Adipose tissue (tissue), 3 donors: ENCODE measurements at regions not wholly inside any gene's neighbourhood (a gene's known extent, or its start where the extent isn't known, plus 50 kb on each side); places are given as distances from the start of the nearest gene placed in this dataset.

Source experiments
- H3K27ac ChIP-seq: one replicate; pipeline ENCODE4 v1.5.1; 2013; ENCODE audit warnings: low read depth, low read length
- WGBS, 3 donors: extraction: QIAGEN DNeasy Blood & Tissue Kit; methylation state at CpG; one replicate each; pipeline ENCODE4 v1.1.7; 2013; 5-methylcytosine and 5-hydroxymethylcytosine counted together
- donor health status: healthy with polysubstance abuse.
- donor health status: Bipolar disorder and iron deficiency.
- donor health status: healthy.

DNA sequence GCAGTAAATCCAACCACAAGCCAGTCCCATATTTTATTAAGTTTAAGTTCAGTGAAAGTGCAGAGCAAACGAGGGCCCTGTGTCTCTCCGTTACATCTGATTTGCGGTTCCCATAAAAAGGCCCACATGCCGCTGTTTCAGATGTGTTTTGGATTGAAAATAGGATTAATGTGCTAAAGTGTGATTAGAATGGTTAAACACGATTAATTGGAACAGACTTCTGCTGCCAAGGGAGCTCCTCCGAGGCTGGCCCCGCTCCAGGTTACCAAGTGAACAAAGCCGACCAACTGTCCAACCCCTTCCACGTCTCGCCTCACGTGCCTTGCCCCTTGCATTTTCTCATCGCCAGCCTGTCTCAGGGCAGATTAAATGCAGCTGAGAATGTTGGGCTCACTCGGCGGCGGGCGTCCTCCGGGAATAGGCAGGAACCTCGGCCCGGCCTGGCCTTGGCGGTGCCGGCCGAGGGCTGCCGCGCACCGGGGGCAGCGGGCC, 166.5 kb upstream of the GSC start:
- WGBS, 3 donors = 23 to 40% (median 40%) methylated on average over 26 of the region's 26 CpGs
- H3K27ac ChIP-seq = no peak overlapping the region

DNA sequence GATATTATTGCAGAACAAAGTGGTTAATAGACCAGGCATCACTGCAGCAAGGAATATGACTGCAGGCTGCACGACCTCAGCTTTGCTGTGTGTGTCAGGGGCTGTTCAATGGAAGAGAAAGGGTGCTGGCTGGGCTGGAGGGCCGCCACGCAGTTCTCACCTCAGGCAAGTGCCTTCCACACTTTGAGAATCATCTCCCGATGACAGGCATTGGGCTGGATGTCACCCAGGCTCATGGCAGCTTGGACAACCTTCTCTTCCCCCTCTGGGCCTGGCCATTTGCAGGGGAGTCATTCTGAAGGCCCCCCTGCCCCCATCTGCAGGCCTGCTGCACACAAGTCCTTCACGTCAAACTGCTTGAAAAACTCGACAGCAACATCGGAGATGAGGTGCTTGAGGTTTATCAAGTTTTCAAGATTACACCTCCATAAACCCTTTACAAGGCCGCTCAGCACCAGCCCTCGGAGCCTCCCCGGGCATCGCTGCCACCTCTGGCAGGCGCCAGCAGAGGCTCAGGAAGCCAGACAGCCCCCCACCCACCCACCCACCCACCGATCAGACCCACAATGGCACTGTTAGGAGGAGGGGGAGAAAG, 165.9 kb upstream of the GSC start:
- H3K27ac ChIP-seq = no peak overlapping the region
- WGBS, 3 donors = 83 to 85% (median 84%) methylated on average over 13 of the region's 13 CpGs

DNA sequence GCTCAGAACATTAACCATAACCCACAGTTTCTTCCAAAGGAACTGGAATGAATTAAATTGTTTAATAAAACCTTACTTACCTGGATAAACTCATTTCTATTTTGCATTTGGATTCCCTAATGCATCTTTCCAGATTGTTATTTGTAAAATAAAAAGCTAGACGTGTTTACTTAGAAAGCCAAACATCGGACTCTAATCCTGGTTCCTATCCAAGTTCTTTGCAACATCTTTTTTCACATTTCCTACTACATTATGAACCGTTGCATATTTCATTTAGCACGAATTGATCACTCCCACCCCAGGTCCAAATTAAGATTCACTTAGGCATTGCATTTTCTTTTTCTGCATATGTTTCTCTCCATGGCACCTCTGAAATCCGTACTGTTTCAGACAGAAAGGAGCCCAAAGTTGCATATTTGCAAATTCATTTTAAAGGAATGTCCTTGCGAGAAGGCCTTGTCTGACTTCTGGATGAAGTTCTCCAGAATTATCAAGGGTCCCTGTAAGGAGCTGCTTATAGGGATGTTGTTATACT, 164.4 kb upstream of the GSC start:
- H3K27ac ChIP-seq = no peak overlapping the region
- WGBS, 3 donors = 50 to 65% (median 60%) methylated on average over 6 of the region's 6 CpGs

DNA sequence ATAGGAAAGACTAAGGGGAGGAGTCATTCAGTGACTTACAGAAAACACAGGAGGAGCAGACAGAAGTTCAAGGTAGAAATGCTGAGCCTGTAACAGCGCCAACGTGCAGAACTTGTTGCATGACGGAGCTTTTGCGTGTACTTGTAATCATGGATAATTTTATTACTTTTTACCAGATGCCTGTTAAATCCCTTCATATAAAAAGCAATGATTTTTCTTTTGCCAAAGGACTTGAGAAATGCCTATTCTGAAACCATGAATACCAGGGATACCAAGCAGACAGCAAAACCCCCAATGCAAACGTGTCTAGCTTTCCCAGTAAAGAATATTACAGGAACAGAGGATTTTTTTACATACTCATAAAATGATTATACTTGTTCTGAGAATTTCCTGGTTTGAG, 163.6 kb upstream of the GSC start:
- WGBS, 3 donors = 74 to 80% (median 79%) methylated on average over 5 of the region's 5 CpGs
- H3K27ac ChIP-seq = no peak overlapping the region

DNA sequence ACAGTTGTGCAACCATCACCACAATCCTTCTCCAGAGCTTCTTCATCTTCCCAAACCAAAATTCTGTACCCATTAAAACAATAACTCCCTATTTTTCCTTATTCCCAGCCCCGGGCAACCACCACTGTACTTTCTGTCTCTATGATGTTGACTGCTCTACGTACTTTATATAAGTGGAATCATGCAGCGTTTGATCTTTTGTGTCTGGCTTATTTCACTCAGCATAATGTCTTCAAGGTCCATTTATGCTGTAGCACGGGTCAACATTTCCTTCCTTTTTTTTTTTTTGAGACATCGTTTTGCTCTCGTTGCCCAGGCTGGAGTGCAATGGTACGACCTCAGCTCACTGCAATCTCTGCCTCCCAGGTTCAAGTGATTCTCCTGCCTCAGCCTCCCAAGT, 162.7 kb upstream of the GSC start:
- no peak overlapping the region for H3K27ac ChIP-seq
- WGBS, 3 donors = 47 to 81% (median 66%) methylated on average over 7 of the region's 7 CpGs

DNA sequence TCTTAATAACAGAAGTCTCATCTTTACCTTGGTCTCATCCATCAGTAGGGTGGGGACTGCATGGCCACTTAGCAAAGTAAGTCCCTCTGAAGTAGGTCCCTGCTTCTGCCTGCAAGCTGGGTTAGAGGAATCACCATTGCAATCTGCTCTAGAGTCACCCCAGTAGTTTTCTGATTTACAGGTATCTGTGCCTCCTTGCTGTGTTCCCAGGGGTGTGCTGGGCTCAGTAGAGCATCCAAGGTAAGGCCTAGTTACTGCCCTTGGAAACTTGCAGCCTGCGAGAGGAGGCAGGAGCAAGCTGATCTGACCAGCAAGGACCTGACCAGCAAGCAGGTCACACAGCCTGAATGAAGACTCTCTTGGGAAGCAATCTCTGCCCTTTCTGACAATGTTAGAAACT, 160.8 kb upstream of the GSC start:
- WGBS, 3 donors = 86 to 100% (median 100%) methylated on average over 1 of the region's 1 CpG
- H3K27ac ChIP-seq = no peak overlapping the region

DNA sequence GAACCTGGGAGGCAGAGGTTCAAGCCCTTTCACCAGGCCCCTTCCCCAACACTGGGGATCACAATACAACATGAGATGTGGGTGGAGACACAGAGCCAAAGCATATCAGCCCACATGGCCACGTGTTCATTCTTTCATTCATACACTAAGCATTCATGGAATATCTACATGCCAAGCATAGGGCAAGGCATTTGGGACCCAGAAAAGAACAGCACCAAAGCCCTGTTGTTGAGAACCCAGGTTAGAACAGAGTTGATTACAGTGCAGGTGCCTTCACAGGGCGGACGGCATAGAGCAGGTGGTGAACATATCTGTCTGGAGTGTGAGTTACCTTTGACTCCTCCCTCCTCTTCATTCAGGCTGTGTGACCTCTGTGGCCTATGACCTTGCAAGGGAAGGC, 159.4 kb upstream of the GSC start:
- 85 to 92% (median 89%) methylated on average over 3 of the region's 3 CpGs for WGBS, 3 donors
- H3K27ac ChIP-seq = no peak overlapping the region

DNA sequence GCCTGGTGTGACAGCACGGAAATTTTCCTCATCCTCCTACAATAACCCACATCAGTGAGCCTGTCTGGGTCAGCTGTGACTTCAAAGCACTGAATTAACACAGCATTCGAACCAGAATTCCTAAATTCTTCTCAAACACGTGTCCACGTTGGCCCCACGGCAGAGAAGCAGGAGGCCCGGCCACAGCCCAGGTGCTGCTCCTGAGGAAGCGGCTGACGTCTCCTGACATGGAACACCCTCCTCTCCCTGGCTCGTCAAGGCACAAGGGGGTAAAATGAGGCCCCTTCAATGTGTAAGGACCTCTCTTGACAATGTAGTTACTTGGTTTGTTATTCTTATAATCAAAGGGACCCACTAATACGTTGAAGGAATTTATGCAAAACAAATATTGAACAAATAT, 156.3 kb upstream of the GSC start:
- 69 to 83% (median 73%) methylated on average over 10 of the region's 10 CpGs for WGBS, 3 donors
- no peak overlapping the region for H3K27ac ChIP-seq

DNA sequence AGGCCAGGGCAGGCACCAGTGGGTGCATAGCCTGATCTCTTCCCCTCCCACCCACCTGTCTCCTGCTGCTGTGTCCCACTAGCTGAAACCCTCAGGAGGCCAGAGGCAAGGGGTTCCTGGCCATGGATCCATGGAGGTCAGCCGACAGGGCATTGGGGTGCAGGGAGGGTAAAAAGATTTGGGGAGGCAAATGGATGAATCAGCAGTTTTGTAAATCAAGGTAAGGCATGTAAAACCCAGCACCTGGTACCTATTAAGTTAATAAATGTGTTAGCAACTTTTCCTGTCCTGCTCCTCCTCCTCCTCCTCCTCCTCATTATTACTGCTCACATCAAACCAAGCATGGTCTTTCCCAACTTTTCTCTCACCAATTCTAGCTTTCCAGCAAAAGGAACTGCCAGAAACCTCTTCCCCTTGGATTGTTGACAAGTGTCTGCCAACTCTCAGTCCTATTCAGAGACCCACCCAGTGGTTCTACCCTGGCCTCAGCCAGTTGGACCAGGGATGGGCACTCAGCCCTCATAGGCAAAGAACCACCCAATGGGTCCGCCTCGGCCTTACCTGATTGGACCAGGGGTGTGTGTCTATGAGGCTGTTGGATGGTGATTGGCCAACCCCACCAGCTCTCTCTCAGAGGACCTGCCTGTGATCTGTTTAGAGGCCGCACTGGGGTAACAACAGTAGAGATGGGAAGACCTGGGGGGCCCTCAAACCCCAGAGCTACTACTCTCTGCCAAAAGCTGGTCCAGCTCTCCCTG, 155.7 kb upstream of the GSC start:
- no peak overlapping the region for H3K27ac ChIP-seq
- WGBS, 3 donors = 95 to 96% (median 96%) methylated on average over 4 of the region's 4 CpGs

DNA sequence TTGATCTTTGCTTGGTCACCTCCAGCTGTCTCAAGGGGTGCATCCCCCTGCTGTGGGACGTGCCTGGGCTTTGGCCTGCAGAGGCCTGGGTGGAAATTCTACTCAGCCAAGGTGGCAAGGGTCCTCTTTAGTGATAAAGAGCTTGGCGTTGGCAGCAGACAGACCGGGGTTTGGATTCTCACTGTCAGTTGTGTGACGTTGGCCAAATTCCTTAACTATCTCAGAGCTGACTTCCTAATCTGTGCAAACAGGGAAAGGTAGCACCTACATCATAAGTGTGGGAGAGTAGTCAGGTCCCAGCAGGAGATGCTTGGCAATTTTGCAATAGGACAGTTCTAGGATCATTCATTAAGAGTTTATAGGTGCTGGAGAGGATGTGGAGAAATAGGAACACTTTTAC, 154.3 kb upstream of the GSC start:
- no peak overlapping the region for H3K27ac ChIP-seq
- 39 to 63% (median 48%) methylated on average over 4 of the region's 4 CpGs for WGBS, 3 donors

DNA sequence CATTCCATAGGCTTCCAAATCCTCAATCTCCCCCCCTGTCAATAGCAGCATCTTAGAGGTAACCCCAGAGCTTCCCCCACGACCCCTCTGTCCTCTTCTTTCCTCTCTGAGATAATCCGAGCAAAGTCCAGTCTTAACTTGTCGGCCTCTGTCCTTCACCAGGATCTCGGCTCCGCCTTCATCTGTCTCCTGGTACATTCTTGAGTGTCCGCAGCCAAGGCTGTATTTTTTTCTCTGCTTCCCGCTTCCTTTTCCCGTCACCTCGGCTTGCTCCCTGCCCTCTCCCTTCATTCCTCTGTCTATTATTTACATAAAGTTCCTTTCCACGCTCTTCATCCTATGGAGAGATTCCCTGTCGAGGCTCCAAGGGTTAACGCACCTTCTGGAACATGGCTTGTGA, 153.9 kb upstream of the GSC start:
- WGBS, 3 donors = 52 to 61% (median 57%) methylated on average over 12 of the region's 12 CpGs

DNA sequence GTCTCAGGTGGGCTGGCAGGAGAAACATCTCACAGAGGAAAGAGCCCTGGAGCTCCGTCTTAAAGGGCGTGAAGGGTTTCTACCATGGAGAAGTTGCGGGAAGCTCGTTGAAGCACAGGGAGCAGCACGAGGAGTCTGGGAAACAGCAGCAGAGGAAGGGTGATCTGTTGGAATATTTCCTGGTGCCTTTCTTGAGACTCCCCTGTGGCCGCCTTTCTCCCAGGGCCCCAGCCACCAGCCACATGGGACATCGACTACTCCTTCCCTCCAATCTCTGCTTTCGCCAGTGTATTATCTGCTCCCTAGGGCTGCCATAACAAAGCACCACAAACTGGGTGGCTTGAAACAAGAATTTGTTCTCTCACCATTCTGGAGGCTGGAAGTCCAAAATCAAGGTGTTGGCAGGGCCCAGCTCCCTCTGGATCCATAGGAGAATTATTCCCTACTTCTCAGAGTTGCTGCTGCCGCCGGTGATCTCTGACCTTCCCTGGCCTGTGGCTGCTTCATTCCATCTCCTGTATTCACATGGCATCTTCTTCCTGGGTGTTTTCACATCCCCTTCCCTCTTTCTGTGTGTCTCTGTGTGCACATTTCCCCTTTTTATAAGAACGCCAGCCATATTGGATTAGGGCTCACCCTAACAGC, 152.8 kb upstream of the GSC start:
- no peak overlapping the region for H3K27ac ChIP-seq
- 91 to 95% (median 93%) methylated on average over 11 of the region's 11 CpGs for WGBS, 3 donors

More for the DNA sequence above, 153.9 kb upstream of the GSC start:
- H3K27ac ChIP-seq = no peak overlapping the region

DNA sequence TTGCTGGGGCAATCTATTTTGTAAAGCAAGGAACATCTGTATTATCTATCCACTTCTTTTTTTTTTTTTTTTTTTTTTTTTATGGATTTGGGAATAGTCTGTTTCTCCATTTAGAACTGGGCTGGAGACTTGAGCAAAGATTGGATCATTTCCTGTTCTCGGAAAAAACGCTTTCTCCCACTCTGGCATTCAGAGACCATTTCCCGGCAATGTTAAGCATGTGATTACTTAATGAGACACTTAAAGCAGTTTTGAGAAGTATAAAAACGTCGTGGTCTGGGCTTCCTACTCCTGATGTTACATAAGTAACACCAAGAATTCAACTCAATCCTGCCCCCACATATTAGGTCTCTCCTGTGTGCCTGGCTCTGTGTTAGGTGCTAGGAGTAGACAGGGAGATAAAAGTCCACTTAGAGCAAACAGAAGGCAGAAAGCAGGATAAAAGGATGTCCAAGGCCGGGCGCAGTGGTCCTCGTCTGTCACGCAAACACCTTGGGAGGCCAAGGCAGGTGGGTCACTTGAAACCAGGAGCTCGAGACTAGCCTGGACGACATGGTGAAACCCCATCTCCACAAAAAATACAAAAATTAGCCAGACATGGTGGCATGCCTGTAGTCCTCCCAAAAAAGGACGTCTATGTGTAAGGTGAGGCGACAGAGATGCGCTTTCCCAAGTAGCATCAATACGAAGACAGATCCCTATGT, 152.1 kb upstream of the GSC start:
- 72 to 83% (median 76%) methylated on average over 15 of the region's 15 CpGs for WGBS, 3 donors
- H3K27ac ChIP-seq = no peak overlapping the region

DNA sequence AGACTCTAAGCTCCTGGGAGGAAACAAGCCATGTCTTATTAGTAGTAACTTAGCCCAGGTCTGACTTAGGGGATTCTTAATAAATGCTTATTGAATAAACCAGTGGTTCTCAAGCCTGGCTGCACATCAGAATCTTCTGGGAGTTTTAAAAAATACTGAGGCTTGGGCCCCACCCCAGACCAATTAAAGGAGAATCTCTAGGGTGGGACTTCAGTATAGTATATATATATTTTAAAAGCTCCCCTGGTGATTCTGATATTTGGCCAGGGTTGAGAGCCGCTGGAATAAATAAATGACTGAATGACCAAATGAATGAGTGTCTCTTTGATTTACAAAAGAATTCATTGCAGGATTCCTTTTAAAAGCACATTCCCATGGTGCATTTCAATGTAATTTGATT, 151.5 kb upstream of the GSC start:
- WGBS, 3 donors = 62 to 86% (median 70%) methylated on average over 1 of the region's 1 CpG
- no peak overlapping the region for H3K27ac ChIP-seq

DNA sequence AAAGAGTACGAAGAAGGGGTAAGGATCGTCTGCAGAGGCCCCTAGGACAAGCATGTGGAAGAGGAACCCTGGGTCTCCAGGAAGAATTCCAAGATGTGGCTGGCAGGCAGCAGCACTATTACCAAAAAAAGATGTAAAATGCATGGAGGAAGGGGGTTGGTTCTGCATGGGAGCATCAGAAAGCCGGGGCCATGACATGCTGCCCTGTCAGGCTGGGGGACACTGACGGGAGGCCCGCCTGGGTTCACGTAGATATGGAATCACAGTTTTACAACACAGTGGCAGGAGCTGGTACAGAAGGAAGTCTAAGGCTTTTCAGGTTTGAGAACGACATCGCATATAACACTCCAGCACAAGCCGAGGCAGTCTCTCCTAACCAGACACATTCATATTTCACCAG, 150.0 kb upstream of the GSC start:
- WGBS, 3 donors = 89 to 92% (median 91%) methylated on average over 9 of the region's 9 CpGs

DNA sequence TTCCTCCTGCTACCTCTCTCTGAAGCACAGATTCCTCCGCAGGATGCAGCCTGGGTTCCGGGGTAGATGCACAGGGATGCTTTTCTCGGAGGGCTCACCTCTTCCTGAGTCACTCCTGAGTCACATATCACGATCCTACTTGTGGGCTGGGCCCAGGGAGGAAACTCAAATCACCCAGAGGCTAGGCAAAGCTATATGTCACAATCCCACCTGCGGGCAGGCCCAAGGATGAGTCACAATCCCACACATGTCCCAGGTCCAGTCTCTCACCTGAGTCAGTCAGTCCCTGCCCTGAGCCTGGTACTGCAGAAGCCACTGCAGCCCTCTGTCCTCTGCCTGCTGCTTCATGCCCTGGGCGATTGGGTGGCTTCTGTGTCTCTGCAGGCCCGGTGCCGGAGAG, 149.0 kb upstream of the GSC start:
- 81 to 90% (median 85%) methylated on average over 8 of the region's 8 CpGs for WGBS, 3 donors
- no peak overlapping the region for H3K27ac ChIP-seq

More for the DNA sequence above, 150.0 kb upstream of the GSC start:
- no peak overlapping the region for H3K27ac ChIP-seq

DNA sequence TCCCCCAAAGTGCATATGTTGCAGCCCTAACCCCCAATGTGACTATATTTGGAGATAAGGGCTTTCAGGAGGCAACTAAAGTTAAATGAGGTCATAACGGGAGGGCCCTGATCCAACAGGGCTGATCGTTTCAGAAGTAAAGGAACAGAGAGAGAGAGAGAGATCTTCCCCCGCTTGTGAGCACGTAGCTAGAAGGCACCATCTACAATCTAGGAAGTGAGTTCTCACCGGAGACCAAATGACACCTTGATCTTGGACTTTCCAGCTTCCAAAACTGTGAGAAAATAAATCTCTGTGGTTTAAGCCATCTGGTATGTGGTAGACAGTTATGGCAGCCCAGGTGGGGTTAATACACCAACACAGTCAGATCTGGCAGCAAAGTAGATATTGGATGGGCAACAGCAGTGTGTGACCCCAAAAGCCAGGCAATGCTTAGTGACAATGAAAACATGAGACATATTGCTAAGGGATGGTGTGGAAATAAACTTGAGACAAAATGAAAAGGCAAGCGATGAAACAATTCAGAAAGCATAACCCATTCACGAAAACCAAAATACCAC, 147.2 kb upstream of the GSC start:
- WGBS, 3 donors = 86 to 91% (median 89%) methylated on average over 7 of the region's 7 CpGs
- H3K27ac ChIP-seq = no peak overlapping the region

DNA sequence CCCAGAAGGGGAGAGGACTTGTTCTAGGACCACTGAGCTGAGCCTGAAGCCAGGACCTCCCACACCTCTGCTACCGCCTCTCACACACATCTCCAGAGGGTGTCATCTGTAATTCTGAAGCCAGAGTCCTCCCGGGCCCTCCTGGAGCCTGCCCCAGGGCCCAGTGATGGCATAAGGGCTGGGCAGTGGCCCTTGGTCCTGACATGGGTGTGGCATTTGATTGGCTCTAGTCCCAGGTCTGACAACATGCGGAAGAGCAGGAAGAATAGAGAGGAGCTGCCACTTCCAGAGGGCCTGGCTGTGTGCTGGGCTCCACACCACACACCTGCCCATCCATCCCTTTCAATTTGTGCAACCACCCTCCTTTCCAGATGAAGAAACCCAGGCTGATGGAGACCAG, 144.3 kb upstream of the GSC start:
- H3K27ac ChIP-seq = no peak overlapping the region
- WGBS, 3 donors = 85 to 91% (median 90%) methylated on average over 3 of the region's 3 CpGs
